Brain microvascular endothelial cell (primary cell): ENCODE measurements at regions not wholly inside any gene's neighbourhood (a gene's known extent, or its start where the extent isn't known, plus 50 kb on each side); places are given as distances from the start of the nearest gene placed in this dataset.

Experiments
- DNase-seq: peaks from one replicate; pipeline ENCODE4 v3.0.0-alpha.2; 2020
- H3K27ac ChIP-seq: fragments of 250-450 bp; sonication (Bioruptor Pico); 2 replicates; pipeline ENCODE4 v1.5.1; 2020; ENCODE audit warnings: mild to moderate bottlenecking, moderate library complexity
- H3K27me3 ChIP-seq: fragments of 250-450 bp; sonication (Bioruptor Pico); replicated peaks from 2 replicates; pipeline ENCODE4 v1.5.1; 2020; ENCODE audit warnings: mild to moderate bottlenecking
- H3K36me3 ChIP-seq: fragments of 250-450 bp; sonication (Bioruptor Pico); replicated peaks from 2 replicates; pipeline ENCODE4 v1.5.1; 2020; ENCODE audit warnings: mild to moderate bottlenecking
- H3K4me3 ChIP-seq: 2 replicates; pipeline ENCODE4 v1.5.1; 2011; ENCODE audit warnings: low read depth, mild to moderate bottlenecking, control low read depth, low read length, moderate library complexity
- in situ Hi-C: cut with HindIII; loops from 2 replicates; pipeline ENCODE4 v1.10.0; 2017; ENCODE audit warnings: low sequenced_read_pairs, low pct_ligation_motif_present
- TF ChIP-seq, protein P1 (sequence below): IDR thresholded peaks from 2 replicates; pipeline ENCODE4 v1.5.1; 2011; ENCODE audit warnings: low read depth, mild to moderate bottlenecking, moderate library complexity, low read length, control low read depth, inconsistent platforms; ENCODE audit errors: missing control alignments

DNA sequence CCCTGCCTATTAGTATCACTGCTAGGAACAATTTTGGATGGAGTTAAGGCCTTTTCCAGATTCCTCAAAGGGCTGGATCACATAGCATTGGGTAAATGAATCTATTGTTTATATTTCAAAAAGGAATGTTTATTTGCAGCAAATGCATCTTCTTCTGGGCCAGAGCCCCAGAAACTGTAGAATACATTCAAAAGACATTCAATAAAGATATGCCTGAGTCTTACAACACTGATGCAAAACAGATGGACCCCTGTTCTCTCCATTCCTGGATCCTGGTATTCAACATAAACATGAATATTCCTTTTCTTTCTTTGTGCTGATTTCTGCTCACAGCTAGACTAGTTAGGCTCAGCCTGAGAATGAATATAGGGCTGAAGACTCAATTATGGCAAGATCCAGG lies 227.2 kb upstream of the KLHL29 start:
- TF ChIP-seq, protein P1, sequence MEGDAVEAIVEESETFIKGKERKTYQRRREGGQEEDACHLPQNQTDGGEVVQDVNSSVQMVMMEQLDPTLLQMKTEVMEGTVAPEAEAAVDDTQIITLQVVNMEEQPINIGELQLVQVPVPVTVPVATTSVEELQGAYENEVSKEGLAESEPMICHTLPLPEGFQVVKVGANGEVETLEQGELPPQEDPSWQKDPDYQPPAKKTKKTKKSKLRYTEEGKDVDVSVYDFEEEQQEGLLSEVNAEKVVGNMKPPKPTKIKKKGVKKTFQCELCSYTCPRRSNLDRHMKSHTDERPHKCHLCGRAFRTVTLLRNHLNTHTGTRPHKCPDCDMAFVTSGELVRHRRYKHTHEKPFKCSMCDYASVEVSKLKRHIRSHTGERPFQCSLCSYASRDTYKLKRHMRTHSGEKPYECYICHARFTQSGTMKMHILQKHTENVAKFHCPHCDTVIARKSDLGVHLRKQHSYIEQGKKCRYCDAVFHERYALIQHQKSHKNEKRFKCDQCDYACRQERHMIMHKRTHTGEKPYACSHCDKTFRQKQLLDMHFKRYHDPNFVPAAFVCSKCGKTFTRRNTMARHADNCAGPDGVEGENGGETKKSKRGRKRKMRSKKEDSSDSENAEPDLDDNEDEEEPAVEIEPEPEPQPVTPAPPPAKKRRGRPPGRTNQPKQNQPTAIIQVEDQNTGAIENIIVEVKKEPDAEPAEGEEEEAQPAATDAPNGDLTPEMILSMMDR, result no peak
- H3K4me3 ChIP-seq, result no peak overlapping the region
- no peaks in the 10 kb centered on the region for H3K36me3 ChIP-seq
- in situ Hi-C loops, result no loop called here
- H3K27ac ChIP-seq, result no peak overlapping the region
- H3K27me3 ChIP-seq, result no peaks in the 10 kb centered on the region
- no peak for DNase-seq

DNA sequence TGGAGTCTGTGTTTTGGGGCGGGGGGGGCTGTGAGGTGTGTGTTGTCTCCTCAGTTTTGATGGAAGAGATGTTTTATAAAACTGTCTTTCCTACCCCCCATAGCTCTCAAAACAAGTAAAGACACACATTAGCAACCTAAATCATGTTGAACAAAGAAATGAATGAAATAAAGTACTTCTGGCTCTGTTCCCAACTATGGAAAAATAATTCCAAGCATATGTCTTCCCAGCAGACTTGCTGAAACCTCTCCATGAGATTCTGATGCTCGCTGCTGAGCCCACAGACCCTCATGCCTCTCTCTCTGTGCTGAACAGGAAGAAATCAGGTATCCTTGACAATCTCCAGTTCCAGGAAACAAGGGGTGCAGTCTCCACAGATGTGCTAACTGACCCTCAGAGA lies 226.7 kb upstream of the KLHL29 start:
- in situ Hi-C loops, result no loop called here
- no peak for DNase-seq
- H3K27me3 ChIP-seq, result no peaks in the 10 kb centered on the region
- no peak overlapping the region for H3K4me3 ChIP-seq
- TF ChIP-seq, protein P1, result no peak
- no peaks in the 10 kb centered on the region for H3K36me3 ChIP-seq
- H3K27ac ChIP-seq, result no peak overlapping the region

DNA sequence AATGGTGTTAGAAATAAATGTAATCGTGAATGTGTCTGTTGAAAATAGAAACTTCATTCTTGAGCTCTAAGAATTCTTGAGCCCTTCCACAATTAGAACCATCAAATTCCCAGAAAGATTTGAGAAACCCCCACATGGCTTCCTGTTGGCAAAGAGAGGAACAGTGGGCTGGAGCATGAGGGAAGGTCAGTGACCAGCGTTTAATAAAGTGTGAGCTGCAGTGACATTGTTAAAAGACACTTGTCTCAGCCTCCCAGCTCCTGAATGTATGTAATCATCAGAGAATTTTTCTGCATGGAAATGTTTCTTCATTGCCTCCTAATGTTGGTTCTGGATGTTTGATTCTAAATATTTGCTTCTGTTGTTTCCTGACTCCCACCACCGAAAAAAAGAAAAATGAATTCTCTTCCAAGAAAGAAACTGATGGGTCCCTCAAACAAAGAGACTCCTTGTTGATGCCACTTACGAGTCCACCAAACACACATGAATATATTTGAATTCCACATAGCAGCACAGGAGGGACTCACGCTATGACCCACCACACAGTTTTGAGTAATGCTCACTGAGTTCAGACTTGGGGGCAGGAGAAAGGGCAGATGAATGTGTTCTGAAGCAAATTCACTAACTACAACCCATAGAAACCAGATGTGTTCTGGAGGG lies 225.1 kb upstream of the KLHL29 start:
- no peak overlapping the region for H3K4me3 ChIP-seq
- no peak for DNase-seq
- in situ Hi-C loops, result no loop called here
- TF ChIP-seq, protein P1, result no peak
- H3K27me3 ChIP-seq, result no peaks in the 10 kb centered on the region
- no peaks in the 10 kb centered on the region for H3K36me3 ChIP-seq
- no peak overlapping the region for H3K27ac ChIP-seq

DNA sequence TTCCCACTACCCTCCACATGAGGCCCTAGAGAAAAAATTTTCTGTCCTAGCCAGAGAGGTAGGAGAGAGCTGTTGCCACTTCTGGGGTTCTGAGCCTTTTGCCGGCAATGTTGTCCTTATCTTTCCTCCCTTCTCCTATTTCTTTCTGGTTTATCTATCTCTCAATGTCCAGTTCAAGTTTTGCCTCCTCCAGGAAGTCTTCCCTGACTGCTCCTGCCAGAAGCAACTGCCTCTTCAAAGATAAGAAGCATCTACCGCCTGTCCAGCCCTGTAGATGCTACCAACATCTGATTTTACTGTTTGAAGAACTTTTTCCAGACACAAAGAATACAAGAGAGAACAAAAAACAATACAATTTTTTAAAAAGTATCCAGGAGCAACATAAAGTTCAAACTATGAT lies 220.8 kb upstream of the KLHL29 start:
- H3K27me3 ChIP-seq, result no peaks in the 10 kb centered on the region
- in situ Hi-C loops, result no loop called here
- H3K4me3 ChIP-seq, result no peak overlapping the region
- DNase-seq, result no peak
- no peaks in the 10 kb centered on the region for H3K36me3 ChIP-seq
- no peak overlapping the region for H3K27ac ChIP-seq
- TF ChIP-seq, protein P1, result no peak

DNA sequence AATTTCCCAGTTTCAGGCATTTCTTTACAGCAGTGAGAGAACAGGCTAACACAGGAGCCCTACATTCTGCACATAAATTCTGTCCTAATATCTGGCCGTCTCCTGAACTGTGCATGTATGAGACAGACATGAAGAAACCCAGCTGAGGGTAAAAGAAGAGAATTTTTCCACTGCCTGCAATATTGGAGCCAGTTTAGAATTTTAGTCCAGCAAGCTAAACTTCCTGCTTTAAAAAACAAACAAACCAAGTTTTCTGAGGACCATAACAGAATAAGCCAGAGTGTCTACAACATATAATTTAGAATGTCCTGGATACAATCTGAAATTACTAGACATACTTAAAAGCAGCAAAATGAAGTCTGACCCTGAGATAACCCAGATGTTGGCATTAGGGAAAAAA lies 215.1 kb upstream of the KLHL29 start:
- in situ Hi-C loops, result no loop called here
- no peak overlapping the region for H3K4me3 ChIP-seq
- TF ChIP-seq, protein P1, result no peak
- H3K27me3 ChIP-seq, result no peaks in the 10 kb centered on the region
- no peak for DNase-seq
- H3K27ac ChIP-seq, result no peak overlapping the region
- H3K36me3 ChIP-seq, result no peaks in the 10 kb centered on the region

DNA sequence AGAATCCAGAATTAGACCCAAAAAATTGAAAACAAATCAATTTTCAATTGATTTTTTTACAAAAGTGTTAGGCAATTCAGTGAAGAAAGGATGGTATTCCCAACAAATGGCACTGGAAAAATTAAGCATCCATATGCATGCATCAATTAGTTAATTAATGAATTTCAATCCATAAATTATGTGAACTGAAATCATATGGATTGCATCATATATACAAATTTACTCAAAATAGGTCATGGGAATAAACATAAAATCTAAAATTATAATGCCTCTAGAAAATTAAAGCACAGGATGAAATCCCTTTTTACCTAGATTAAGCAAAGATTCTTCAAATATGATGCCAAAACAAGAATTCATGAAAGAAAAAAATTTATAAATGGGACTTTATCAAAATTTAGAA lies 213.9 kb upstream of the KLHL29 start:
- H3K36me3 ChIP-seq, result no peaks in the 10 kb centered on the region
- DNase-seq, result no peak
- no peak overlapping the region for H3K4me3 ChIP-seq
- H3K27ac ChIP-seq, result no peak overlapping the region
- H3K27me3 ChIP-seq, result no peaks in the 10 kb centered on the region
- in situ Hi-C loops, result no loop called here
- TF ChIP-seq, protein P1, result no peak
